Testis (tissue), 2 donors: ENCODE measurements at regions not wholly inside any gene's neighbourhood (a gene's known extent, or its start where the extent isn't known, plus 50 kb on each side); places are given as distances from the start of the nearest gene placed in this dataset.

Experiments
- DNase-seq: peaks from one replicate; pipeline ENCODE4 v3.0.0-alpha.2; 2019
- H3K27ac ChIP-seq, 2 donors: fragments of 200-600 bp; sonication (generic); one replicate each; pipeline ENCODE4 v1.5.1; 2019
- H3K27me3 ChIP-seq: fragments of 200-600 bp; sonication (generic); one replicate; pipeline ENCODE4 v1.5.1; 2019
- H3K36me3 ChIP-seq: fragments of 200-600 bp; sonication (generic); one replicate; pipeline ENCODE4 v1.5.1; 2017; ENCODE audit warnings: low read depth; ENCODE audit errors: missing control alignments
- H3K4me1 ChIP-seq: fragments of 200-600 bp; sonication (generic); one replicate; pipeline ENCODE4 v1.5.1; 2019
- H3K4me3 ChIP-seq, 2 donors: fragments of 200-600 bp; sonication (generic); one replicate each; pipeline ENCODE4 v1.5.1; 2017 to 2019
- H3K9me3 ChIP-seq: fragments of 200-600 bp; sonication (generic); one replicate; pipeline ENCODE4 v1.5.1; 2017
- CTCF ChIP-seq, 3 experiments: fragments of 450-650 bp in 2 of 3; fragments of 200-600 bp in 1 of 3; sonication (generic) in 1 of 3; IDR thresholded peaks; one replicate each; pipeline ENCODE4 v1.5.1; 2016 to 2019; ENCODE audit warnings: antibody characterized with exemption in 3 of 3, mild to moderate bottlenecking in 2 of 3, moderate library complexity in 1 of 3
- POLR2A ChIP-seq: fragments of 450-650 bp; IDR thresholded peaks from one replicate; pipeline ENCODE4 v1.6.1; 2017; ENCODE audit warnings: antibody characterized with exemption, mild to moderate bottlenecking, moderate library complexity
- WGBS, 2 donors: methylation state at CpG; one replicate each; pipeline ENCODE4 v1.1.5; 2018; 5-methylcytosine and 5-hydroxymethylcytosine counted together
- intact Hi-C: fragments of 100-400 bp; cut with DNase I; formaldehyde crosslinking; loops from one replicate; pipeline ENCODE4 v1.15.1; 2023; ENCODE audit warnings: low total_unique reads

- Histone ChIP-seq H3K9me3 (no peaks in the 10 kb centered on the region), H3K4me1 (peaks cover 4% of the 10 kb centered on the region), H3K27ac (no peak overlapping the region), H3K36me3 (no peaks in the 10 kb centered on the region), H3K4me3 (no peak overlapping the region), H3K27me3 (no peaks in the 10 kb centered on the region)
- no peak for DNase-seq
- intact Hi-C loops = no loop called here
- TF ChIP-seq CTCF (IDR thresholded peaks at IDR 0.05) (no peak), POLR2A (no peak)
- WGBS, 2 donors = 72 to 77% methylated on average over 2 of the region's 2 CpGs
Observed at GRCh38 chr5:87120518-87121303, 147.0 kb upstream of the RASA1 start.

GRCh38 chr5:87121304-87122150, 146.2 kb upstream of the RASA1 start:
- Histone ChIP-seq H3K27me3 (no peaks in the 10 kb centered on the region), H3K27ac (no peak overlapping the region), H3K4me1 (peaks cover 4% of the 10 kb centered on the region), H3K9me3 (no peaks in the 10 kb centered on the region), H3K4me3 (no peak overlapping the region), H3K36me3 (no peaks in the 10 kb centered on the region)
- TF ChIP-seq POLR2A = no peak
- no peak for TF ChIP-seq CTCF (IDR thresholded peaks at IDR 0.05)
- intact Hi-C loops = no loop called here
- WGBS, 2 donors = 79 to 82% methylated on average over 5 of the region's 5 CpGs
- no peak for DNase-seq

- peaks cover 4% of the 10 kb centered on the region for H3K4me1 ChIP-seq
- H3K27me3 ChIP-seq = no peaks in the 10 kb centered on the region
- no peaks in the 10 kb centered on the region for H3K36me3 ChIP-seq
- H3K4me3 ChIP-seq = no peak overlapping the region
- intact Hi-C loops = no loop called here
- TF ChIP-seq CTCF (IDR thresholded peaks at IDR 0.05) (no peak), POLR2A (no peak)
- no peaks in the 10 kb centered on the region for H3K9me3 ChIP-seq
- no peak overlapping the region for H3K27ac ChIP-seq
- 55 to 70% methylated on average over 4 of the region's 4 CpGs for WGBS, 2 donors
- no peak for DNase-seq
Observed at GRCh38 chr5:87122151-87122977, 145.3 kb upstream of the RASA1 start.

GRCh38 chr5:87125766-87126165, 141.9 kb upstream of the RASA1 start:
- Histone ChIP-seq H3K4me1 (peaks cover 4% of the 10 kb centered on the region), H3K9me3 (no peaks in the 10 kb centered on the region), H3K27me3 (no peaks in the 10 kb centered on the region), H3K36me3 (no peaks in the 10 kb centered on the region), H3K27ac (no peak overlapping the region), H3K4me3 (no peak overlapping the region)
- intact Hi-C loops = no loop called here
- DNase-seq = no peak
- TF ChIP-seq POLR2A = no peak
- TF ChIP-seq CTCF (IDR thresholded peaks at IDR 0.05) = no peak
